GM12891 (cell line): ENCODE measurements at regions not wholly inside any gene's neighbourhood (a gene's known extent, or its start where the extent isn't known, plus 50 kb on each side); places are given as distances from the start of the nearest gene placed in this dataset.
"Not testable (repeated sequence)": the region's sequence is repeated elsewhere in the genome, so short reads cannot be mapped to it uniquely, and the experiment has no call there.

Experiments
- DNase-seq: peaks from one replicate; pipeline ENCODE4 v3.0.0; 2011; ENCODE audit warnings: low spot score; ENCODE audit not compliant: insufficient read length
- FAIRE-seq: peaks from 2 replicates; lab custom pipeline; 2011; peaks lifted over from hg19 to GRCh38; lab: Jason Lieb, UNC
- PAX5 ChIP-seq: IDR thresholded peaks from 2 replicates; pipeline ENCODE4 v1.6.1; 2011; ENCODE audit warnings: low read length, moderate library complexity, mild to moderate bottlenecking; ENCODE audit not compliant: insufficient read depth, severe bottlenecking
- POLR2A ChIP-seq: IDR thresholded peaks from 2 replicates; pipeline ENCODE4 v1.6.1; 2011; ENCODE audit warnings: low read depth, low read length, control low read depth
- POLR2AphosphoS5 ChIP-seq: IDR thresholded peaks from 2 replicates; pipeline ENCODE4 v1.6.1; 2011; ENCODE audit warnings: low read depth, low read length, control low read depth
- POU2F2 ChIP-seq: IDR thresholded peaks from 2 replicates; pipeline ENCODE4 v1.6.1; 2011; ENCODE audit warnings: low read depth, mild to moderate bottlenecking, control low read depth, low read length, moderate library complexity
- SPI1 ChIP-seq: IDR thresholded peaks from 2 replicates; pipeline ENCODE4 v1.6.1; 2011; ENCODE audit warnings: low read depth, low read length, control low read depth
- TAF1 ChIP-seq: IDR thresholded peaks from 2 replicates; pipeline ENCODE4 v1.6.1; 2011; ENCODE audit warnings: low read depth, low read length, control low read depth

- FAIRE-seq, result no peak
- no peak for TF ChIP-seq POU2F2
- no peak for TF ChIP-seq TAF1
- TF ChIP-seq SPI1, result no peak
- TF ChIP-seq POLR2A, result no peak
- no peak for TF ChIP-seq PAX5
- no peak for TF ChIP-seq POLR2AphosphoS5
These were observed 303.5 kb downstream of the FOXL1 start for GRCh38 chr16:86881861-86882273.

GRCh38 chr16:86882586-86883280 is 304.4 kb downstream of the FOXL1 start:
- no peak for DNase-seq
- no peak for FAIRE-seq
- TF ChIP-seq PAX5 (no peak), SPI1 (no peak), POLR2AphosphoS5 (no peak), TAF1 (no peak), POU2F2 (no peak), POLR2A (no peak)

More at GRCh38 chr16:86881861-86882273, 303.5 kb downstream of the FOXL1 start:
- DNase-seq, result no peak

GRCh38 chr16:86883583-86884389 is 305.4 kb downstream of the FOXL1 start:
- no peak for TF ChIP-seq POLR2A
- TF ChIP-seq POU2F2, result no peak
- TF ChIP-seq PAX5, result no peak
- no peak for TF ChIP-seq POLR2AphosphoS5
- TF ChIP-seq SPI1, result no peak
- TF ChIP-seq TAF1, result no peak
- FAIRE-seq, result no peak
- no peak for DNase-seq

- no peak for TF ChIP-seq SPI1
- TF ChIP-seq POLR2A, result no peak
- TF ChIP-seq POU2F2, result no peak
- TF ChIP-seq TAF1, result no peak
- FAIRE-seq, result no peak
These were observed 306.0 kb downstream of the FOXL1 start for GRCh38 chr16:86884390-86884650.

GRCh38 chr16:86885139-86885538 is 306.8 kb downstream of the FOXL1 start:
- DNase-seq, result no peak
- FAIRE-seq, result no peak
- no peak for TF ChIP-seq TAF1
- no peak for TF ChIP-seq POU2F2
- TF ChIP-seq POLR2AphosphoS5, result no peak
- no peak for TF ChIP-seq POLR2A
- no peak for TF ChIP-seq SPI1
- no peak for TF ChIP-seq PAX5

More at GRCh38 chr16:86884390-86884650, 306.0 kb downstream of the FOXL1 start:
- no peak for DNase-seq

- FAIRE-seq, result no peak
- TF ChIP-seq SPI1 (no peak), PAX5 (no peak), POLR2AphosphoS5 (no peak), TAF1 (no peak), POU2F2 (no peak), POLR2A (no peak)
- no peak for DNase-seq
These were observed 308.3 kb downstream of the FOXL1 start for GRCh38 chr16:86886651-86887050.

- no peak for FAIRE-seq
- no peak for TF ChIP-seq POU2F2
- no peak for TF ChIP-seq TAF1
- TF ChIP-seq PAX5, result no peak
- TF ChIP-seq SPI1, result no peak
- no peak for TF ChIP-seq POLR2AphosphoS5
- TF ChIP-seq POLR2A, result no peak
- no peak for DNase-seq
These were observed 309.1 kb downstream of the FOXL1 start for GRCh38 chr16:86887416-86887815.

- no peak for DNase-seq
- TF ChIP-seq PAX5, result no peak
- no peak for TF ChIP-seq POLR2A
- no peak for TF ChIP-seq SPI1
- no peak for TF ChIP-seq POLR2AphosphoS5
- TF ChIP-seq POU2F2, result no peak
- TF ChIP-seq TAF1, result no peak
- FAIRE-seq, result no peak
These were observed 310.1 kb downstream of the FOXL1 start for GRCh38 chr16:86888231-86889053.

- FAIRE-seq, DNase-seq: not testable (repeated sequence)
These were observed 310.7 kb downstream of the FOXL1 start for GRCh38 chr16:86889054-86889366.
